Transverse colon (tissue), 4 donors: ENCODE measurements at regions not wholly inside any gene's neighbourhood (a gene's known extent, or its start where the extent isn't known, plus 50 kb on each side); places are given as distances from the start of the nearest gene placed in this dataset.
A peak's percentile ranks its signal among the peaks of the same experiment; 100 is the strongest.

Experiments used
- DNase-seq: peaks from one replicate; pipeline ENCODE4 v3.0.0-alpha.2; 2019
- H3K27ac ChIP-seq, 4 donors: fragments of 200-600 bp; sonication (generic); 2 replicates each; pipeline ENCODE4 v1.5.1; 2016 to 2018; ENCODE audit warnings: inconsistent platforms in 4 of 4
- H3K27me3 ChIP-seq: fragments of 200-600 bp; sonication (generic); 2 replicates; pipeline ENCODE4 v1.5.1; 2017; ENCODE audit warnings: inconsistent platforms
- H3K36me3 ChIP-seq, 4 donors: fragments of 200-600 bp; sonication (generic); 2 replicates each; pipeline ENCODE4 v1.5.1; 2017 to 2019; ENCODE audit warnings: inconsistent platforms in 4 of 4
- H3K4me1 ChIP-seq, 4 donors: fragments of 200-600 bp; sonication (generic); 2 replicates each; pipeline ENCODE4 v1.5.1; 2017 to 2020; ENCODE audit warnings: inconsistent platforms in 4 of 4
- H3K4me3 ChIP-seq, 4 donors: fragments of 200-600 bp; sonication (generic); 1 replicate in 1 of 4; 2 replicates in 3 of 4; pipeline versions ENCODE4 v1.5.1 to v1.6.1; 2017 to 2019; ENCODE audit warnings: inconsistent platforms in 4 of 4
- H3K9me3 ChIP-seq, 2 donors: fragments of 200-600 bp; sonication (generic); 2 replicates each; pipeline ENCODE4 v1.5.1; 2017 to 2019; ENCODE audit warnings: inconsistent platforms in 2 of 2
- EP300 ChIP-seq: sonication (generic); formaldehyde crosslinking; IDR thresholded peaks from one replicate; pipeline ENCODE4 v1.6.1; 2017; ENCODE audit warnings: antibody characterized with exemption, low read depth
- POLR2A ChIP-seq: fragments of 450-650 bp; IDR thresholded peaks from one replicate; pipeline ENCODE4 v1.6.1; 2016; ENCODE audit warnings: antibody characterized with exemption, mild to moderate bottlenecking, moderate library complexity
- POLR2AphosphoS5 ChIP-seq, 3 donors: sonication (generic); formaldehyde crosslinking; IDR thresholded peaks; one replicate each; pipeline ENCODE4 v1.6.1; 2016; ENCODE audit warnings: antibody characterized with exemption in 3 of 3
- WGBS, 2 donors: methylation state at CpG; one replicate each; pipeline ENCODE4 v1.1.5; 2018; ENCODE audit warnings: low coverage in 1 of 2; 5-methylcytosine and 5-hydroxymethylcytosine counted together
- in situ Hi-C, 4 donors: fragments of 200-750 bp; cut with MboI; loops; one replicate each; pipeline versions ENCODE4 v1.15.0 to v1.15.1; 2017; ENCODE audit warnings: low sequenced_read_pairs in 3 of 4, low pct_ligation_motif_present in 1 of 4, low pct_unique_long_range_greater_than_20kb in 1 of 4
- intact Hi-C: fragments of 100-400 bp; cut with DNase I; formaldehyde crosslinking; loops from one replicate; pipeline ENCODE4 v1.15.1; 2023; ENCODE audit warnings: low total_unique reads
- TF ChIP-seq, protein P1 (sequence below), 5 experiments: fragments of 200-600 bp in 3 of 5; fragments of 450-650 bp in 2 of 5; sonication (generic) in 3 of 5; IDR thresholded peaks; 1 replicate in 2 of 5; 2 replicates in 3 of 5; pipeline ENCODE4 v1.5.1; 2016 to 2017; ENCODE audit warnings: antibody characterized with exemption in 5 of 5, inconsistent platforms in 3 of 5, mild to moderate bottlenecking in 2 of 5, moderate library complexity in 1 of 5

DNA sequence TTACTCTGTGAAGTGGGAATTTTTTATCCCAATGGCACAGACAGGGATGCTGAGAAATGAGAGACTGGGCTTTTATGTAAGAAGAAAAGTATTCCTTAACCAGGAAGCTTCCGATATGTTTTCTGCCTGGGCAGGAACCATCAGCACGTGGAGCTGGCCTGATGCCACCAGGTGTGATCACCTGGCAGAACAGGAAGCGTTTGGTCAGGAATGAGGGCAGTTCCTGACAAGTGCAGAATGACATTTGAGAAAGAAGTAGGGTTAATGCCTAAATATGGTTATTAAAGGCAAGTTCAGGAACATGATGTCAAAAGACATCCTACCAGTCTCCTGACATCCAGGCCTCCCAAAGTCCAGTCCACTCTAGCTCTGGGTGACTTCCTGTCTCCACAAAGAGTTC lies 210.3 kb downstream of the NUAK1 start:
- in situ Hi-C loops, result no loop called here
- no peak overlapping the region for H3K27ac ChIP-seq

GRCh38 chr12:105929192-105929591 lies 209.6 kb downstream of the NUAK1 start:
- Histone ChIP-seq H3K36me3 (no peaks in the 10 kb centered on the region), H3K4me1 (no peaks in the 10 kb centered on the region), H3K27ac (no peak overlapping the region), H3K27me3 (no peaks in the 10 kb centered on the region), H3K9me3 (no peaks in the 10 kb centered on the region), H3K4me3 (no peak overlapping the region)
- intact Hi-C loops (no loop called here), in situ Hi-C loops (no loop called here)
- TF ChIP-seq POLR2A, result no peak
- TF ChIP-seq EP300, result no peak
- TF ChIP-seq, protein P1, sequence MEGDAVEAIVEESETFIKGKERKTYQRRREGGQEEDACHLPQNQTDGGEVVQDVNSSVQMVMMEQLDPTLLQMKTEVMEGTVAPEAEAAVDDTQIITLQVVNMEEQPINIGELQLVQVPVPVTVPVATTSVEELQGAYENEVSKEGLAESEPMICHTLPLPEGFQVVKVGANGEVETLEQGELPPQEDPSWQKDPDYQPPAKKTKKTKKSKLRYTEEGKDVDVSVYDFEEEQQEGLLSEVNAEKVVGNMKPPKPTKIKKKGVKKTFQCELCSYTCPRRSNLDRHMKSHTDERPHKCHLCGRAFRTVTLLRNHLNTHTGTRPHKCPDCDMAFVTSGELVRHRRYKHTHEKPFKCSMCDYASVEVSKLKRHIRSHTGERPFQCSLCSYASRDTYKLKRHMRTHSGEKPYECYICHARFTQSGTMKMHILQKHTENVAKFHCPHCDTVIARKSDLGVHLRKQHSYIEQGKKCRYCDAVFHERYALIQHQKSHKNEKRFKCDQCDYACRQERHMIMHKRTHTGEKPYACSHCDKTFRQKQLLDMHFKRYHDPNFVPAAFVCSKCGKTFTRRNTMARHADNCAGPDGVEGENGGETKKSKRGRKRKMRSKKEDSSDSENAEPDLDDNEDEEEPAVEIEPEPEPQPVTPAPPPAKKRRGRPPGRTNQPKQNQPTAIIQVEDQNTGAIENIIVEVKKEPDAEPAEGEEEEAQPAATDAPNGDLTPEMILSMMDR (IDR thresholded peaks at IDR 0.05), result no peak
- TF ChIP-seq POLR2AphosphoS5 (IDR thresholded peaks at IDR 0.05), result no peak
- 90 to 92% methylated on average over 1 of the region's 1 CpG for WGBS, 2 donors
- no peak for DNase-seq

More for the DNA sequence above, 210.3 kb downstream of the NUAK1 start:
- Histone ChIP-seq H3K27me3 (no peaks in the 10 kb centered on the region), H3K36me3 (no peaks in the 10 kb centered on the region), H3K4me1 (no peaks in the 10 kb centered on the region), H3K4me3 (no peak overlapping the region), H3K9me3 (no peaks in the 10 kb centered on the region)
- intact Hi-C loops, result no loop called here
- TF ChIP-seq POLR2A (no peak), POLR2AphosphoS5 (IDR thresholded peaks at IDR 0.05) (no peak), EP300 (no peak)
- TF ChIP-seq, protein P1 (IDR thresholded peaks at IDR 0.05), result no peak
- WGBS, 2 donors, result 35 to 51% methylated on average over 3 of the region's 3 CpGs
- DNase-seq, result peak; percentile 14

- intact Hi-C loops, result no loop called here
- H3K9me3 ChIP-seq, result no peaks in the 10 kb centered on the region
- H3K36me3 ChIP-seq, result no peaks in the 10 kb centered on the region
- H3K27me3 ChIP-seq, result no peaks in the 10 kb centered on the region
- H3K4me1 ChIP-seq, result peaks cover 0 to 3% (median 0%) of the 10 kb centered on the region in 4 donors
- no peak for DNase-seq
- H3K27ac ChIP-seq, result no peak overlapping the region
- TF ChIP-seq, protein P1 (IDR thresholded peaks at IDR 0.05), result no peak
- no peak for TF ChIP-seq POLR2AphosphoS5 (IDR thresholded peaks at IDR 0.05)
- no peak for TF ChIP-seq POLR2A
- TF ChIP-seq EP300, result no peak
- no peak overlapping the region for H3K4me3 ChIP-seq
- in situ Hi-C loops, result no loop called here
- 62 to 89% methylated on average over 3 to 10 of the region's 10 CpGs for WGBS, 2 donors
Measured at GRCh38 chr12:105930557-105931503, 207.9 kb downstream of the NUAK1 start.

GRCh38 chr12:105931762-105932570 lies 206.8 kb downstream of the NUAK1 start:
- intact Hi-C loops, result no loop called here

More at GRCh38 chr12:105931762-105932570, 206.8 kb downstream of the NUAK1 start:
- Histone ChIP-seq H3K27me3 (no peaks in the 10 kb centered on the region), H3K27ac (no peak overlapping the region), H3K9me3 (no peaks in the 10 kb centered on the region), H3K36me3 (no peaks in the 10 kb centered on the region), H3K4me3 (no peak overlapping the region), H3K4me1 (peaks cover 0 to 3% (median 0%) of the 10 kb centered on the region in 4 donors)
- WGBS, 2 donors, result 65 to 80% methylated on average over 5 to 15 of the region's 15 CpGs
- DNase-seq, result no peak
- TF ChIP-seq EP300 (no peak), POLR2AphosphoS5 (IDR thresholded peaks at IDR 0.05) (no peak)
- in situ Hi-C loops, result no loop called here
